ENCODE measurements at regions not wholly inside any gene's neighbourhood (a gene's known extent, or its start where the extent isn't known, plus 50 kb on each side); places are given as distances from the start of the nearest gene placed in this dataset.

GRCh38 chr10:31583293-31583692 is 264.3 kb downstream of the ZEB1 start:
- DNase-seq (ENCODE audit: low read depth in 3 of 3) = no peak

- DNase-seq (ENCODE audit: low read depth in 3 of 3) = no peak
Observed at GRCh38 chr10:31582365-31583052, 263.5 kb downstream of the ZEB1 start.

DNA sequence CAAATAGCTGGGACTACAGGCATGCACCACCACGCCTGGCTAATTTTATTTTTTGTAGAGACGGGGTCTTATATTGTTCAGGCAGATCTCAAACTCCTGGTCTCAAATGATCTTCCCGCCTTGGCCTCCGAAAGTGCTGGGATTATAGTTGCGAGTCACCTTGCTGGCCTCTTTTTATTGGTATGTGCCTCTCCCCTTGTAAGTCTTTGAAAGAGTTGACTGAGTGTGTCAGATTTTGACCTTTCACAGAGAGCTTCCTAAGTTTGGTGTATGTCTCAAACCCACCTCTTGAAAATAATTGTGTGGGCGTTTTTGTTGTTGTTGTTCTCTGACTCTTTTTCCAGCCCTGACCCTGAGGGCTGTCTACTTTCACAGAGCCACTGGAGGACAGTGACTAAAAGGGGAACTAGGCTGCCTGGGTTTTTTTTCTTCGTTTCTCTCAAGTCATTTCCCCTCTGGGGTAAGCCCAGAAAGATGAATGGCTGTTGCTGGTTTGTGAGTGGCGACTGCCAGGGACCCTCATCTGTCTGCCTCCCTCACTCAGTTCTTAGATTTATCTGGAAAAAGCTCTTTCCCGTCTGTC is 262.8 kb downstream of the ZEB1 start:
- no peak for DNase-seq (ENCODE audit: low read depth in 3 of 3)

- no peak for DNase-seq (ENCODE audit: low read depth in 3 of 3)
Observed at GRCh38 chr10:31580646-31581045, 261.6 kb downstream of the ZEB1 start.
